Bronchial epithelial cell (primary cell): ENCODE measurements at regions not wholly inside any gene's neighbourhood (a gene's known extent, or its start where the extent isn't known, plus 50 kb on each side); places are given as distances from the start of the nearest gene placed in this dataset.
A peak's percentile ranks its signal among the peaks of the same experiment; 100 is the strongest.

Experiments used
- DNase-seq: peaks from one replicate; pipeline ENCODE4 v3.0.0-alpha.2; 2010; ENCODE audit warnings: low read depth
- FAIRE-seq: peaks from 2 replicates; lab custom pipeline; 2011; peaks lifted over from hg19 to GRCh38; lab: Jason Lieb, UNC
- H3K27me3 ChIP-seq: 2 replicates; pipeline ENCODE4 v1.5.1; 2011; ENCODE audit warnings: low read length; ENCODE audit not compliant: control insufficient read depth, insufficient read depth
- H3K36me3 ChIP-seq: 2 replicates; pipeline ENCODE4 v1.5.1; 2011; ENCODE audit warnings: low read length; ENCODE audit not compliant: control insufficient read depth, insufficient read depth
- H3K4me3 ChIP-seq: 2 replicates; pipeline ENCODE4 v1.5.1; 2011; ENCODE audit warnings: mild to moderate bottlenecking, low read depth, low read length, control low read depth
- TF ChIP-seq, protein P1 (sequence below): IDR thresholded peaks from 2 replicates; pipeline ENCODE4 v1.5.1; 2011; ENCODE audit warnings: mild to moderate bottlenecking, moderate library complexity, low read length, control low read depth, inconsistent platforms; ENCODE audit not compliant: insufficient read depth, severe bottlenecking

DNA sequence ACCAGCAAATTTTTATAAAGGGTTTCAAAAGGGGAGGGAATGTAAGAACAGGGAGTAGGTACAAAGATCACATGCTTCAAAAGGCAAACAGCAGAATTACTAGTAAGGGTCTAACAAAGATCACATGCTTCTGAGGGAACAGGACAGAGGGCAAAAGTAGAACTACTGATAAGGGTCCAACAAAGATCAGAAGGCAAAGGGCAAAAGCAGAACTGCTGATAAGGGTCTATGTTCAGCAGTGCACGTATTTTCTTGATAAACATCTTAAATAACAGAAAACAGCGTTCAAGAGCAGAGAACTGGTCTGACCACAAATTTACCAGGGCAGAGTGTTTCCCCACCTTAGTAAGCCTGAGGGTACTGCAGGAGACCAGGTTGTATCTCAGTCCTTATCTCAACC lies 469.5 kb upstream of the PIK3R1 start:
- DNase-seq = no peak
- TF ChIP-seq, protein P1, sequence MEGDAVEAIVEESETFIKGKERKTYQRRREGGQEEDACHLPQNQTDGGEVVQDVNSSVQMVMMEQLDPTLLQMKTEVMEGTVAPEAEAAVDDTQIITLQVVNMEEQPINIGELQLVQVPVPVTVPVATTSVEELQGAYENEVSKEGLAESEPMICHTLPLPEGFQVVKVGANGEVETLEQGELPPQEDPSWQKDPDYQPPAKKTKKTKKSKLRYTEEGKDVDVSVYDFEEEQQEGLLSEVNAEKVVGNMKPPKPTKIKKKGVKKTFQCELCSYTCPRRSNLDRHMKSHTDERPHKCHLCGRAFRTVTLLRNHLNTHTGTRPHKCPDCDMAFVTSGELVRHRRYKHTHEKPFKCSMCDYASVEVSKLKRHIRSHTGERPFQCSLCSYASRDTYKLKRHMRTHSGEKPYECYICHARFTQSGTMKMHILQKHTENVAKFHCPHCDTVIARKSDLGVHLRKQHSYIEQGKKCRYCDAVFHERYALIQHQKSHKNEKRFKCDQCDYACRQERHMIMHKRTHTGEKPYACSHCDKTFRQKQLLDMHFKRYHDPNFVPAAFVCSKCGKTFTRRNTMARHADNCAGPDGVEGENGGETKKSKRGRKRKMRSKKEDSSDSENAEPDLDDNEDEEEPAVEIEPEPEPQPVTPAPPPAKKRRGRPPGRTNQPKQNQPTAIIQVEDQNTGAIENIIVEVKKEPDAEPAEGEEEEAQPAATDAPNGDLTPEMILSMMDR = no peak
- no peak for FAIRE-seq
- H3K27me3 ChIP-seq = no peaks in the 10 kb centered on the region
- H3K36me3 ChIP-seq = no peaks in the 10 kb centered on the region
- H3K4me3 ChIP-seq = no peak overlapping the region

DNA sequence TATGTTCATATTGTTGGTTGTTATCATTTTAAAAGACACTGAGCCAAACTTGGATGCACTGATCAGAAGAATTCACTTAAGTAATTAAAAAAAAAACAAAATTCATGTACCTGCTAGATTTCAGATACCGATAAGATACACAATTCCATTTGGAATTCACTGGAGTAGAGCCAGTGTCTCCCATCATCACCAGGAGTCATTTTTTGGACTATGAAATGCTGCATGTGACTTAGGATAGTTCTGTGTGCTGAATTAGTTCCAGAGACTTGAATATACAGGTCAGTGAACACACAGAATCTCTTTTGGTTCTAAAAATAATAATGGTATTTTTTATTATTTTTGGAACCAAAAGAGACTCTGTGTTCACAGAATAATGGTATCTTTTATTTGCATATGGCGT lies 482.6 kb upstream of the PIK3R1 start:
- FAIRE-seq (no peak), DNase-seq (no peak)
- TF ChIP-seq, protein P1 = no peak
- H3K27me3 ChIP-seq = no peaks in the 10 kb centered on the region
- H3K36me3 ChIP-seq = no peaks in the 10 kb centered on the region
- no peak overlapping the region for H3K4me3 ChIP-seq

DNA sequence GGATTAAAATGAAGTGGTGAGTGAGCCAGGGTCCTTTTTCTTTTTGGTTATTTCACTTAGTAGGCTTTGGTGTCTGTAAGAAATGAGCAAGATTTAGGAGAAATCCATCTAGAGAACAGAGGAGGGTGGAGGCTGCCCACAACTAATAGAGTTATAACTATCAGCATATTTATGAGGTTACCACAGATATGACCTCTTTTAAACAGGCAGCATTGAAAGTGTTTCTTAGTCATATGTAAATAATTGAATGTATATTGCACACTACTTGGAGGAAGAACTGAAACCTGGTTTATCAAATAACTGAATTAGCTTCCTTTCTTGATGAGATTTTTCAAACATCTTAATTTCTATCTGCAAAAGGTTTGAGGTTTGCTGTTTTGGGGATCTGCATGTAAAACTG lies 483.1 kb upstream of the PIK3R1 start:
- DNase-seq (peak; percentile 2), FAIRE-seq (no peak)
- TF ChIP-seq, protein P1 = no peak
- no peak overlapping the region for H3K4me3 ChIP-seq
- no peaks in the 10 kb centered on the region for H3K27me3 ChIP-seq
- H3K36me3 ChIP-seq = no peaks in the 10 kb centered on the region

DNA sequence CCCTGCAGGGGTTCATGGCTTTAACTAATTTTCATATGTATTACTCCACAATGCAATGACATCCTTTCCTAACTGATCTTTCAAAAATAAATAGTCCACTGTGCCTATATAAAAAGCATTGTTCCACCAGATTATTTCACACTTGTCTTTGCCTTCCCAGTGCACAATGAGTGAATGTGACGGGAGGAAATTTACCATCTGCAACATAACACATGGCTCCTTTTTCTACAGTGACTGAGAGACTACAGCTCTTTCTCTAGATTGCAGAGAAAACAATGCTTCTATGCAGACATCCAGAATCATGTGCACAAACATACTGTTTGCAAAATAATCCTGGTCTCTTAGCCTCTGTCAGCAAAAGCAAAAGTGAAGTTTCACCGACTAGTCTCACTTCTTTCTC lies 483.7 kb upstream of the PIK3R1 start:
- FAIRE-seq (no peak), DNase-seq (no peak)
- H3K4me3 ChIP-seq = no peak overlapping the region

DNA sequence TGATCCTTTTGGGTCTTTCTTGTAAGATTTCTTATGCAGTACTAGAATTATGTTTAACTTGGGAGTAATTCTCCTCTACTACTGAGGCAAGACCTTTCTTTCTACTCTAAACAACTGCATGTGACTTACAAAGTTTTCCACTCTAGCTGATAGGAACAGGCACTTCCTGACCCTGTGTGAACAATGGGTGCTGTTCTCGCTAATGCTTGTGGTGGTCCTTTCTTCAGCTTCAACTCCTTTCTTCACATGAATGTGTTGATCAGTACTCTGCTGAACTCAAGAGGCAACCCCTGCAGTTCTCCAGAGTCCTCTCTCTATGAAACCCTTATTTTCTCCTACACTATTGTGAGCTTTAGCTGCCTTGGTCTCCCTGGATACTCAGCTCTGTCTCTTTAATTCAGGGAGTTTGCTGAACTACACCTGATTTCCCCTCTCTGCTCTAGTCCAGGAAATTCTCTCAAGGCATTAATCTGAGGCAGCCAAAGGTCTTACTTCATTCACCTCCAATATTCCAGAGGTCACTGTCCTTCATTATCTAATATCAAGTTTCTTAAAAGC lies 484.6 kb upstream of the PIK3R1 start:
- FAIRE-seq = no peak
- Histone ChIP-seq H3K36me3 (no peaks in the 10 kb centered on the region), H3K4me3 (no peak overlapping the region), H3K27me3 (no peaks in the 10 kb centered on the region)
- TF ChIP-seq, protein P1 = no peak
- DNase-seq = no peak

More for the DNA sequence above, 483.7 kb upstream of the PIK3R1 start:
- no peaks in the 10 kb centered on the region for H3K27me3 ChIP-seq
- H3K36me3 ChIP-seq = no peaks in the 10 kb centered on the region
- TF ChIP-seq, protein P1 = no peak

DNA sequence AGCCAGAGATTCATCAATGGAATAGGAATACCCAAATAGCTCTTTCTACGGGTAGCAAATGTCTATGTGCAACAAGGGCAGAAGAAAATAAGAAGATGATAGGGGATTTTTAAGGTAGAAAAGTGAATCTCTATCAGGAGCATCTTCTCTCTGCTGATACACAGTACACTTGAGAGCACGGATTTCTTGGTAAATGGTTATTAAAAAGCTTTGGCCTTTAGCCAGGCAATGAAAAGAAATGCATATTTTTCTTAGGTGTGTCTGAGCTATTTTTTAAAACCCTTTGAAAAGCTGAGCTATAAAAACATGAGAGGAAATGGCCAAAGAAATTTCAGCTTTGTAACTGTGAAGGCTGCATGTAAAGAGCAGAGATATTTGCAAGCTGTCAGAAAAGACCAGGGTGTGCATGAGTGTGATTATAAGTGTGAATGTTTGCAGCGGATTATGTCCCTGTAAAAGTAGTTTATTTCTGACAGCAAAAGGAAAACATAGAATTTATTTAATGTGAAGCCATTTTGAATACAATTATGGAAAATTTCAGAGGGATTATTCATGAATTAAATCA lies 487.1 kb upstream of the PIK3R1 start:
- no peaks in the 10 kb centered on the region for H3K36me3 ChIP-seq
- TF ChIP-seq, protein P1 = no peak
- H3K4me3 ChIP-seq = no peak overlapping the region
- no peaks in the 10 kb centered on the region for H3K27me3 ChIP-seq
- FAIRE-seq (no peak), DNase-seq (no peak)
